ENCODE measurements at regions not wholly inside any gene's neighbourhood (a gene's known extent, or its start where the extent isn't known, plus 50 kb on each side); places are given as distances from the start of the nearest gene placed in this dataset.

GRCh38 chr1:99580451-99580850, 65.5 kb upstream of the PALMD start:
- no peak for DNase-seq

GRCh38 chr1:99587008-99587407, 58.9 kb upstream of the PALMD start:
- DNase-seq, result no peak

- no peak for DNase-seq
Observed at GRCh38 chr1:99589186-99589636, 56.7 kb upstream of the PALMD start.

- DNase-seq, result no peak
Observed at GRCh38 chr1:99590578-99591209, 55.2 kb upstream of the PALMD start.

GRCh38 chr1:99591886-99592285, 54.0 kb upstream of the PALMD start:
- no peak for DNase-seq

GRCh38 chr1:99594205-99594604, 51.7 kb upstream of the PALMD start:
- DNase-seq, result no peak

- DNase-seq, result no peak
Observed at GRCh38 chr1:99595041-99595440, 50.9 kb upstream of the PALMD start.

- no peak for DNase-seq
Observed at GRCh38 chr1:99595441-99595840, 50.5 kb upstream of the PALMD start.

Measured in NCI-H524 treated with DMSO at 0.1 percent for 48 hours (cell line).